GM12878 (cell line): ENCODE measurements at regions not wholly inside any gene's neighbourhood (a gene's known extent, or its start where the extent isn't known, plus 50 kb on each side); places are given as distances from the start of the nearest gene placed in this dataset.

Experiments used
- ATAC-seq: fragments of 200-7000 bp; cut with Tn5 transposase; 3 replicates; pipeline ENCODE4 v1.9.1; 2020; ENCODE audit warnings: mild to moderate bottlenecking, moderate library complexity
- BruUV-seq: library from RNA; stranded (reverse); fragments of 400-500 nt; replicated peaks from 2 replicates; lab custom pipeline; 2021; lab: Mats Ljungman, UMichigan
- CTCF ChIA-PET: fragments of 300-600 bp; sonication (Branson Sonifier 250); formaldehyde crosslinking; extraction: SDS; loops from one replicate; lab custom pipeline; 2021; ENCODE audit warnings: inconsistent platforms; lab: Yijun Ruan, JAX
- POLR2A ChIA-PET: fragments of 350-600 bp; formaldehyde crosslinking; extraction: SDS; loops from one replicate; lab custom pipeline; 2021; ENCODE audit warnings: inconsistent platforms; lab: Charles Lee
- RAD21 ChIA-PET: fragments of 300-600 bp; sonication (Branson Sonifier 250); formaldehyde crosslinking; loops from one replicate; lab custom pipeline; 2023; ENCODE audit warnings: antibody characterized with exemption; ENCODE audit not compliant: unreplicated experiment; lab: Charles Lee
- SMC1A ChIA-PET: fragments of 300-600 bp; sonication (Branson Sonifier 250); formaldehyde crosslinking; loops from one replicate; lab custom pipeline; 2023; ENCODE audit not compliant: unreplicated experiment, uncharacterized antibody; lab: Charles Lee
- DNase-seq: peaks from one replicate; pipeline ENCODE4 v3.0.0-alpha.2; 2011; ENCODE audit warnings: low read depth, low spot score
- FAIRE-seq: peaks from 3 replicates; lab custom pipeline; 2011; peaks lifted over from hg19 to GRCh38; lab: Jason Lieb, UNC
- H2AFZ ChIP-seq: 2 replicates; pipeline ENCODE4 v1.6.0; 2011; ENCODE audit warnings: low read depth, low read length, control low read depth; ENCODE audit not compliant: control insufficient read depth
- H3K27ac ChIP-seq: 2 replicates; pipeline ENCODE4 v1.5.1; 2011; ENCODE audit warnings: control low read depth; ENCODE audit not compliant: control insufficient read depth, insufficient read depth
- H3K27me3 ChIP-seq, 2 experiments: replicated peaks in 1 of 2; 2 replicates each; pipeline versions ENCODE4 v1.6.0 to v1.6.1; 2011; ENCODE audit warnings: low read length in 1 of 2; ENCODE audit not compliant: control insufficient read depth in 2 of 2, insufficient read depth in 2 of 2
- H3K36me3 ChIP-seq, 2 experiments: 2 replicates each; pipeline ENCODE4 v1.5.1; 2011; ENCODE audit warnings: low read length in 1 of 2; ENCODE audit not compliant: control insufficient read depth in 2 of 2, insufficient read depth in 2 of 2
- H3K4me1 ChIP-seq: 2 replicates; pipeline ENCODE4 v1.6.1; 2011; ENCODE audit warnings: mild to moderate bottlenecking, low read length, moderate library complexity, mixed read lengths; ENCODE audit not compliant: control insufficient read depth, insufficient read depth
- H3K4me2 ChIP-seq: 2 replicates; pipeline ENCODE4 v1.6.0; 2011; ENCODE audit warnings: control low read depth; ENCODE audit not compliant: control insufficient read depth, insufficient read depth
- H3K4me3 ChIP-seq: fragments of 200-600 bp; sonication (generic); 2 replicates; pipeline ENCODE4 v1.5.1; 2016
- H3K79me2 ChIP-seq: 2 replicates; pipeline ENCODE4 v1.6.0; 2011; ENCODE audit warnings: low read length; ENCODE audit not compliant: control insufficient read depth, insufficient read depth
- H3K9ac ChIP-seq: 2 replicates; pipeline ENCODE4 v1.8.0; 2011; ENCODE audit warnings: low read length, control low read depth, mixed read lengths; ENCODE audit not compliant: control insufficient read depth, insufficient read depth
- H3K9me3 ChIP-seq: replicated peaks from 3 replicates; pipeline ENCODE4 v1.5.1; 2011; ENCODE audit warnings: mild to moderate bottlenecking, low read length; ENCODE audit not compliant: control insufficient read depth, insufficient read depth
- H4K20me1 ChIP-seq: 2 replicates; pipeline ENCODE4 v1.6.0; 2011; ENCODE audit not compliant: control insufficient read depth, insufficient read depth
- ATF7 ChIP-seq: fragments of 450-650 bp; IDR thresholded peaks from 2 replicates; pipeline ENCODE4 v1.6.1; 2016; ENCODE audit warnings: low read depth, mild to moderate bottlenecking
- BCL11A ChIP-seq: IDR thresholded peaks from 2 replicates; pipeline ENCODE4 v1.6.1; 2011; ENCODE audit warnings: low read depth, low read length
- EGR1 ChIP-seq, 2 experiments: IDR thresholded peaks; 1 replicate in 1 of 2; 2 replicates in 1 of 2; pipeline ENCODE4 v1.6.1; 2011 to 2012; ENCODE audit warnings: low read depth in 2 of 2, low read length in 2 of 2, borderline replicate concordance in 1 of 2, mild to moderate bottlenecking in 1 of 2, moderate library complexity in 1 of 2
- JUND ChIP-seq: IDR thresholded peaks from 2 replicates; pipeline ENCODE4 v1.6.1; 2012; ENCODE audit warnings: low read depth, mild to moderate bottlenecking, low read length, improper control_type of control experiment, moderate library complexity
- MTA3 ChIP-seq: IDR thresholded peaks from 2 replicates; pipeline ENCODE4 v1.6.1; 2012; ENCODE audit warnings: low read length, inconsistent platforms, borderline replicate concordance
- POLR2A ChIP-seq: IDR thresholded peaks from 2 replicates; pipeline ENCODE4 v1.6.1; 2011; ENCODE audit warnings: low read depth, mild to moderate bottlenecking, low read length
- SMAD1 ChIP-seq: fragments of 450-650 bp; IDR thresholded peaks from 2 replicates; pipeline ENCODE4 v1.6.1; 2018; ENCODE audit warnings: mild to moderate bottlenecking, low read depth; ENCODE audit not compliant: partially characterized antibody
- SPI1 ChIP-seq: IDR thresholded peaks from 2 replicates; pipeline ENCODE4 v1.6.1; 2011; ENCODE audit warnings: low read depth, mild to moderate bottlenecking, low read length, moderate library complexity, borderline replicate concordance; ENCODE audit not compliant: insufficient read depth
- WRNIP1 ChIP-seq: IDR thresholded peaks from 2 replicates; pipeline ENCODE4 v1.6.1; 2011; ENCODE audit warnings: low read depth, low read length, improper control_type of control experiment, borderline replicate concordance
- WGBS: methylation state at CpG from one replicate; pipeline ENCODE4 v1.1.6; 2016; ENCODE audit warnings: low lambda C conversion rate; ENCODE audit not compliant: insufficient replicate concordance, insufficient coverage; ENCODE audit errors: missing lambda C conversion rate; 5-methylcytosine and 5-hydroxymethylcytosine counted together
- in situ Hi-C: fragments of 300-500 bp; cut with MboI; formaldehyde crosslinking; loops from 9 replicates; pipeline ENCODE4 v1.14.3; 2018; ENCODE audit warnings: mixed read lengths
- intact Hi-C: fragments of 100-400 bp; cut with micrococcal nuclease; formaldehyde crosslinking; loops from one replicate; pipeline ENCODE4 v1.14.2; 2022; ENCODE audit not compliant: unreplicated experiment

GRCh38 chr10:108230478-108231170 lies 1066.1 kb upstream of the SORCS1 start:
- Histone ChIP-seq H3K27ac (no peak overlapping the region), H4K20me1 (no peaks in the 10 kb centered on the region), H3K4me1 (no peaks in the 10 kb centered on the region), H3K9me3 (no peaks in the 10 kb centered on the region), H3K27me3 (no peaks in the 10 kb centered on the region), H3K4me3 (no peak overlapping the region), H3K79me2 (no peaks in the 10 kb centered on the region), H3K9ac (no peak overlapping the region)
- DNase-seq: no peak
- POLR2A ChIA-PET: no interaction called here
- RAD21 ChIA-PET: no interaction called here
- ATAC-seq: no peak
- FAIRE-seq: no peak
- in situ Hi-C loops (no loop called here), intact Hi-C loops (no loop called here)
- 58% methylated on average over 5 of the region's 5 CpGs for WGBS
- BruUV-seq: no TSS peak
- CTCF ChIA-PET: interaction anchor here (1.2 kb wide), 1 partner anchor 19 kb away, joined by 3 read pairs; no protein-coding TSS in a partner anchor
- SMC1A ChIA-PET: interaction anchor here (1.1 kb wide), 1 partner anchor 25 kb away, joined by 4 read pairs; no protein-coding TSS in a partner anchor
- TF ChIP-seq BCL11A (no peak), SMAD1 (no peak), MTA3 (no peak), SPI1 (no peak), EGR1 (IDR thresholded peaks at IDR 0.05; ENCODE audit: borderline replicate concordance in 1 of 2, low read depth in 2 of 2, low read length in 2 of 2) (no peak), JUND (no peak), ATF7 (no peak), POLR2A (no peak), WRNIP1 (no peak)
- TF ChIP-seq, all 136 proteins: peak for 0
- Histone ChIP-seq H2AFZ (no peak overlapping the region), H3K36me3 (no peaks in the 10 kb centered on the region), H3K4me2 (no peak overlapping the region)
